PFSK-1 (cell line): ENCODE measurements at regions not wholly inside any gene's neighbourhood (a gene's known extent, or its start where the extent isn't known, plus 50 kb on each side); places are given as distances from the start of the nearest gene placed in this dataset.

Experiments used
- FOXP2 ChIP-seq: optimal IDR thresholded peaks from 2 replicates; pipeline ENCODE3; 2011; ENCODE audit warnings: borderline replicate concordance, control low read depth, inconsistent platforms; ENCODE audit not compliant: insufficient read depth; ENCODE audit errors: extremely low read length, extremely low read depth
- POLR2AphosphoS5 ChIP-seq: IDR thresholded peaks from 2 replicates; pipeline ENCODE4 v1.6.1; 2012; ENCODE audit warnings: low read depth, mild to moderate bottlenecking, control low read depth, low read length, moderate library complexity
- SIN3A ChIP-seq: IDR thresholded peaks from 2 replicates; pipeline ENCODE4 v1.6.1; 2012; ENCODE audit warnings: mild to moderate bottlenecking, low read length, moderate library complexity, borderline replicate concordance; ENCODE audit not compliant: insufficient read depth
- TAF1 ChIP-seq: IDR thresholded peaks from 2 replicates; pipeline ENCODE4 v1.6.1; 2012; ENCODE audit warnings: low read length, control low read depth, borderline replicate concordance; ENCODE audit not compliant: insufficient read depth
- TF ChIP-seq, protein P1 (sequence below), 2 experiments: IDR thresholded peaks; 2 replicates each; pipeline versions ENCODE4 v1.6.1 to v1.8.0; 2011 to 2012; ENCODE audit warnings: low read depth in 2 of 2, low read length in 2 of 2, control low read depth in 1 of 2, inconsistent platforms in 1 of 2, mild to moderate bottlenecking in 1 of 2, moderate library complexity in 1 of 2; ENCODE audit not compliant: insufficient read depth in 1 of 2

GRCh38 chr3:102225407-102226132 lies 209.2 kb upstream of the ZPLD1 start:
- TF ChIP-seq SIN3A (no peak), TAF1 (no peak), FOXP2 (no peak), POLR2AphosphoS5 (no peak)
- TF ChIP-seq, protein P1, sequence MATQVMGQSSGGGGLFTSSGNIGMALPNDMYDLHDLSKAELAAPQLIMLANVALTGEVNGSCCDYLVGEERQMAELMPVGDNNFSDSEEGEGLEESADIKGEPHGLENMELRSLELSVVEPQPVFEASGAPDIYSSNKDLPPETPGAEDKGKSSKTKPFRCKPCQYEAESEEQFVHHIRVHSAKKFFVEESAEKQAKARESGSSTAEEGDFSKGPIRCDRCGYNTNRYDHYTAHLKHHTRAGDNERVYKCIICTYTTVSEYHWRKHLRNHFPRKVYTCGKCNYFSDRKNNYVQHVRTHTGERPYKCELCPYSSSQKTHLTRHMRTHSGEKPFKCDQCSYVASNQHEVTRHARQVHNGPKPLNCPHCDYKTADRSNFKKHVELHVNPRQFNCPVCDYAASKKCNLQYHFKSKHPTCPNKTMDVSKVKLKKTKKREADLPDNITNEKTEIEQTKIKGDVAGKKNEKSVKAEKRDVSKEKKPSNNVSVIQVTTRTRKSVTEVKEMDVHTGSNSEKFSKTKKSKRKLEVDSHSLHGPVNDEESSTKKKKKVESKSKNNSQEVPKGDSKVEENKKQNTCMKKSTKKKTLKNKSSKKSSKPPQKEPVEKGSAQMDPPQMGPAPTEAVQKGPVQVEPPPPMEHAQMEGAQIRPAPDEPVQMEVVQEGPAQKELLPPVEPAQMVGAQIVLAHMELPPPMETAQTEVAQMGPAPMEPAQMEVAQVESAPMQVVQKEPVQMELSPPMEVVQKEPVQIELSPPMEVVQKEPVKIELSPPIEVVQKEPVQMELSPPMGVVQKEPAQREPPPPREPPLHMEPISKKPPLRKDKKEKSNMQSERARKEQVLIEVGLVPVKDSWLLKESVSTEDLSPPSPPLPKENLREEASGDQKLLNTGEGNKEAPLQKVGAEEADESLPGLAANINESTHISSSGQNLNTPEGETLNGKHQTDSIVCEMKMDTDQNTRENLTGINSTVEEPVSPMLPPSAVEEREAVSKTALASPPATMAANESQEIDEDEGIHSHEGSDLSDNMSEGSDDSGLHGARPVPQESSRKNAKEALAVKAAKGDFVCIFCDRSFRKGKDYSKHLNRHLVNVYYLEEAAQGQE (IDR thresholded peaks at IDR 0.05; ENCODE audit: insufficient read depth in 1 of 2, low read depth in 2 of 2, low read length in 2 of 2) = no peak

DNA sequence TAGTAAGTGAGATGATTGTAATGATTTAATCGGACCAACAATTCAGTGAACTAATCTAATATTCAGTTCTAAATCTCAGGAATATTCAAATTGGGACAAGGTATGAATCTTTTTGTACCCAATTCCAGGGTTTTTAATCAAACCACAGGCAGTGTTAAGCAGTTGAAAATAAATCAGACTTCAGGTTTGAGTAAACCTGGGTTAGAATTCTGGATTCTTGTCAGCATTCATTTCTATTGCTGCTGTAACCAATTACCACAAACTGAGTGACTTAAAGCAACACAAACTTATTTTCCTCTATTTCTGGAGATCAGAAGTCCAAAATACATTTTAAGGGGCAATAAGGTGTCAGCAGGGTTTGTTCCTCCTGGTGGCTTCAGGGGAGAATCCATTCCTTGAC lies 208.4 kb upstream of the ZPLD1 start:
- TF ChIP-seq TAF1 (no peak), POLR2AphosphoS5 (no peak), SIN3A (no peak), FOXP2 (no peak)
- TF ChIP-seq, protein P1 (IDR thresholded peaks at IDR 0.05; ENCODE audit: insufficient read depth in 1 of 2, low read depth in 2 of 2, low read length in 2 of 2) = no peak

DNA sequence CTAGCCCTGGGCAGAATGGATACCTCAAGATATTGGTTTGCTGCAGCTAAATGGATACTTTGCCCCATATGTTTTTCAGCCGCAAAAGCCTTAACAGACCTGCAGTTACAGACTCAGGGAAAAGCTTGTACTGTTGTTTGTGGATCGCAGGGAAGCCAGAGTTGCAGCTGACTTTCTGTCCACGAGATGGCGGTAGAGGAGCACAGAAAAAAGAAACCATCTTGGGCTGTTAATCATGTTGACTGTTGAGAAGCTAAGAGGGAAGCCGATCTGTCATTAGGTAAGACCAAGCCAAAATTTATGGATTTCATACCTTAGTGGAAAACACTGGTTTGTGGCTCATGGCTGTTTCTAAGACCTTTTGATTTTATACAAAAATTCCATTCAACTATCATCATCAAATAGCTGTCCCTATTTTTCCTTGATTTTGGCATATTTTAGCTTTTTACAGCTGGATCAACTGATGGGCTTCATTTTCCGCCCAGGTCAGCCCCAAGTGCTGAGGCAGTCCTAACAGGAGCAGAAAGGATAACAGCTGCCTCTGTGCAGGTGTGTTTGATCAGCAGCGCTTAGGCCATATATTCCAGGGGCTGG lies 205.7 kb upstream of the ZPLD1 start:
- TF ChIP-seq, protein P1 (IDR thresholded peaks at IDR 0.05; ENCODE audit: insufficient read depth in 1 of 2, low read depth in 2 of 2, low read length in 2 of 2) = no peak
- TF ChIP-seq POLR2AphosphoS5 (no peak), SIN3A (no peak), TAF1 (no peak)

DNA sequence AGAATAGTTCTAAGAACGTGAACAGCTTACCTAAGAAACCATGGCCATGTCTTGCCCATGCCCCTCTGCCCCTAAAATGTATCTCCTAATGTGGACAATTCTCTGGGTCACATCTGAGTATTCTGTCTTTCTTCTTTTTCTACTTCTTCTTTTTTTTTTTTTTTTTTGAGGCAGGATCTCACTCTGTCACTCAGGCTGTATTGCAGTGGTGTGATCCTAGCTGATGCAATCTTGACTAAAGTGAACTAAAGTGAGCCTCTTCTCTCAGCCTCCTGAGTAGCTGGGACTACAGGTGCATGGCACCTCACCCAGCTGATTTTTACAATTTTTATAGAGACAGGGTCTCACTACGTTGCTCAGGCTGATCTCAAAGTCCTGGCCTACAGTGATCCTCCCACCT lies 204.8 kb upstream of the ZPLD1 start:
- TF ChIP-seq FOXP2 = no peak
- no peak for TF ChIP-seq POLR2AphosphoS5
- TF ChIP-seq SIN3A = no peak
- TF ChIP-seq, protein P1 (IDR thresholded peaks at IDR 0.05; ENCODE audit: insufficient read depth in 1 of 2, low read depth in 2 of 2, low read length in 2 of 2) = no peak
- TF ChIP-seq TAF1 = no peak

DNA sequence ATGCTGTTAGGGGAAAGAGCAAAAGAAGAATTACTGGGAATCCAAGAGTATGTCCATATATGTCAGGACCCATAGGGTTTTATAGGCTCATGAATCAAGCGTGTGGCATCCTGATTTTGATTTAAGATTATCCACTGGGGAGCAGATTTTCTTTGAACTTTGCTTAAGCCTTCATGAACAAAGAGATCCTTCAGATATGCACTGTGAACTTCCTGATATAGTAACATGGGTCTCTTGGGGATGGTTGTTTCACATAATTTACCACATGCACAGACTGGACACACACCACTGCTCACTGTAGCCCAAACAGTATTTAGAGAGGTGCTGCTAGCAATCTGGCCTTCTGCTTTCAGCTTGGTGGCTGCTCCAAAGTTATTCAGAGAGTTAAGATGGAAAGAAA lies 200.9 kb upstream of the ZPLD1 start:
- TF ChIP-seq POLR2AphosphoS5 (no peak), TAF1 (no peak), SIN3A (no peak), FOXP2 (no peak)
- TF ChIP-seq, protein P1 (IDR thresholded peaks at IDR 0.05; ENCODE audit: insufficient read depth in 1 of 2, low read depth in 2 of 2, low read length in 2 of 2) = no peak
